ENCODE measurements at regions not wholly inside any gene's neighbourhood (a gene's known extent, or its start where the extent isn't known, plus 50 kb on each side); places are given as distances from the start of the nearest gene placed in this dataset.

GRCh38 chr11:26149585-26149984 is 182.3 kb upstream of the ANO3 start:
- H3K27ac Mint-ChIP-seq, result no peak overlapping the region
- DNase-seq (ENCODE audit: low spot score), result no peak
- H3K4me1 Mint-ChIP-seq (ENCODE audit: low read depth), result no peaks in the 10 kb centered on the region
- no peak overlapping the region for H3K4me3 Mint-ChIP-seq
- H3K36me3 Mint-ChIP-seq (ENCODE audit: low read depth), result no peaks in the 10 kb centered on the region
- no peaks in the 10 kb centered on the region for H3K27me3 Mint-ChIP-seq (ENCODE audit: low read depth)
- H3K9me3 Mint-ChIP-seq, result peaks cover 10% of the 10 kb centered on the region

- H3K36me3 Mint-ChIP-seq (ENCODE audit: low read depth), result no peaks in the 10 kb centered on the region
- no peak for DNase-seq (ENCODE audit: low spot score)
- no peaks in the 10 kb centered on the region for H3K27me3 Mint-ChIP-seq (ENCODE audit: low read depth)
- H3K4me1 Mint-ChIP-seq (ENCODE audit: low read depth), result no peaks in the 10 kb centered on the region
- no peak overlapping the region for H3K4me3 Mint-ChIP-seq
- peaks cover 14% of the 10 kb centered on the region for H3K9me3 Mint-ChIP-seq
- H3K27ac Mint-ChIP-seq, result no peak overlapping the region
Measured at GRCh38 chr11:26150031-26150430, 181.9 kb upstream of the ANO3 start.

- no peak for DNase-seq (ENCODE audit: low spot score)
- Mint-ChIP-seq H3K27me3 (ENCODE audit: low read depth) (no peaks in the 10 kb centered on the region), H3K27ac (no peak overlapping the region), H3K9me3 (peaks cover 26% of the 10 kb centered on the region), H3K4me1 (ENCODE audit: low read depth) (no peaks in the 10 kb centered on the region), H3K36me3 (ENCODE audit: low read depth) (no peaks in the 10 kb centered on the region), H3K4me3 (no peak overlapping the region)
Measured at GRCh38 chr11:26158251-26158650, 173.7 kb upstream of the ANO3 start.

- Mint-ChIP-seq H3K36me3 (ENCODE audit: low read depth) (no peaks in the 10 kb centered on the region), H3K4me3 (no peak overlapping the region), H3K27me3 (ENCODE audit: low read depth) (no peaks in the 10 kb centered on the region), H3K4me1 (ENCODE audit: low read depth) (no peaks in the 10 kb centered on the region), H3K27ac (no peak overlapping the region), H3K9me3 (peaks cover 22% of the 10 kb centered on the region)
- no peak for DNase-seq (ENCODE audit: low spot score)
Measured at GRCh38 chr11:26162291-26162690, 169.6 kb upstream of the ANO3 start.

GRCh38 chr11:26186389-26186788 is 145.5 kb upstream of the ANO3 start:
- Mint-ChIP-seq H3K4me3 (no peak overlapping the region), H3K36me3 (ENCODE audit: low read depth) (no peaks in the 10 kb centered on the region)

GRCh38 chr11:26187639-26188038 is 144.3 kb upstream of the ANO3 start:
- Mint-ChIP-seq H3K36me3 (ENCODE audit: low read depth) (no peaks in the 10 kb centered on the region), H3K4me3 (no peak overlapping the region), H3K4me1 (ENCODE audit: low read depth) (no peaks in the 10 kb centered on the region), H3K9me3 (peaks cover 22% of the 10 kb centered on the region), H3K27me3 (ENCODE audit: low read depth) (no peaks in the 10 kb centered on the region), H3K27ac (no peak overlapping the region)
- no peak for DNase-seq (ENCODE audit: low spot score)

More at GRCh38 chr11:26186389-26186788, 145.5 kb upstream of the ANO3 start:
- H3K27me3 Mint-ChIP-seq (ENCODE audit: low read depth), result no peaks in the 10 kb centered on the region
- H3K4me1 Mint-ChIP-seq (ENCODE audit: low read depth), result no peaks in the 10 kb centered on the region
- no peak overlapping the region for H3K27ac Mint-ChIP-seq
- DNase-seq (ENCODE audit: low spot score), result no peak
- peaks cover 18% of the 10 kb centered on the region for H3K9me3 Mint-ChIP-seq

GRCh38 chr11:26188554-26188953 is 143.4 kb upstream of the ANO3 start:
- Mint-ChIP-seq H3K27me3 (ENCODE audit: low read depth) (no peaks in the 10 kb centered on the region), H3K36me3 (ENCODE audit: low read depth) (no peaks in the 10 kb centered on the region), H3K4me1 (ENCODE audit: low read depth) (no peaks in the 10 kb centered on the region), H3K27ac (no peak overlapping the region), H3K9me3 (peaks cover 22% of the 10 kb centered on the region), H3K4me3 (no peak overlapping the region)
- DNase-seq (ENCODE audit: low spot score), result no peak

GRCh38 chr11:26191193-26191592 is 140.7 kb upstream of the ANO3 start:
- H3K27ac Mint-ChIP-seq, result no peak overlapping the region
- H3K36me3 Mint-ChIP-seq (ENCODE audit: low read depth), result no peaks in the 10 kb centered on the region
- H3K4me1 Mint-ChIP-seq (ENCODE audit: low read depth), result no peaks in the 10 kb centered on the region
- no peak overlapping the region for H3K4me3 Mint-ChIP-seq
- H3K9me3 Mint-ChIP-seq, result peaks cover 20% of the 10 kb centered on the region
- DNase-seq (ENCODE audit: low spot score), result no peak
- H3K27me3 Mint-ChIP-seq (ENCODE audit: low read depth), result no peaks in the 10 kb centered on the region

GRCh38 chr11:26193694-26194365 is 138.1 kb upstream of the ANO3 start:
- no peaks in the 10 kb centered on the region for H3K4me1 Mint-ChIP-seq (ENCODE audit: low read depth)
- H3K27ac Mint-ChIP-seq, result no peak overlapping the region
- H3K36me3 Mint-ChIP-seq (ENCODE audit: low read depth), result no peaks in the 10 kb centered on the region
- H3K4me3 Mint-ChIP-seq, result no peak overlapping the region
- no peak for DNase-seq (ENCODE audit: low spot score)
- H3K27me3 Mint-ChIP-seq (ENCODE audit: low read depth), result no peaks in the 10 kb centered on the region
- H3K9me3 Mint-ChIP-seq, result peaks cover 14% of the 10 kb centered on the region

- no peak overlapping the region for H3K4me3 Mint-ChIP-seq
- DNase-seq (ENCODE audit: low spot score), result no peak
- no peaks in the 10 kb centered on the region for H3K36me3 Mint-ChIP-seq (ENCODE audit: low read depth)
- H3K4me1 Mint-ChIP-seq (ENCODE audit: low read depth), result no peaks in the 10 kb centered on the region
- H3K27ac Mint-ChIP-seq, result no peak overlapping the region
- H3K27me3 Mint-ChIP-seq (ENCODE audit: low read depth), result no peaks in the 10 kb centered on the region
- peaks cover 14% of the 10 kb centered on the region for H3K9me3 Mint-ChIP-seq
Measured at GRCh38 chr11:26194881-26195280, 137.0 kb upstream of the ANO3 start.

- H3K9me3 Mint-ChIP-seq, result peaks cover 11% of the 10 kb centered on the region
- H3K4me3 Mint-ChIP-seq, result no peak overlapping the region
- no peak overlapping the region for H3K27ac Mint-ChIP-seq
- DNase-seq (ENCODE audit: low spot score), result no peak
- H3K4me1 Mint-ChIP-seq (ENCODE audit: low read depth), result no peaks in the 10 kb centered on the region
- H3K36me3 Mint-ChIP-seq (ENCODE audit: low read depth), result no peaks in the 10 kb centered on the region
- H3K27me3 Mint-ChIP-seq (ENCODE audit: low read depth), result no peaks in the 10 kb centered on the region
Measured at GRCh38 chr11:26198532-26199096, 133.3 kb upstream of the ANO3 start.

- Mint-ChIP-seq H3K4me1 (ENCODE audit: low read depth) (no peaks in the 10 kb centered on the region), H3K4me3 (no peak overlapping the region), H3K9me3 (peaks cover 11% of the 10 kb centered on the region), H3K27ac (no peak overlapping the region), H3K27me3 (ENCODE audit: low read depth) (no peaks in the 10 kb centered on the region), H3K36me3 (ENCODE audit: low read depth) (no peaks in the 10 kb centered on the region)
- DNase-seq (ENCODE audit: low spot score), result no peak
Measured at GRCh38 chr11:26199331-26200095, 132.4 kb upstream of the ANO3 start.

GRCh38 chr11:26201411-26201810 is 130.5 kb upstream of the ANO3 start:
- no peak overlapping the region for H3K27ac Mint-ChIP-seq
- no peak for DNase-seq (ENCODE audit: low spot score)
- no peaks in the 10 kb centered on the region for H3K27me3 Mint-ChIP-seq (ENCODE audit: low read depth)
- H3K9me3 Mint-ChIP-seq, result peaks cover 11% of the 10 kb centered on the region
- H3K4me1 Mint-ChIP-seq (ENCODE audit: low read depth), result no peaks in the 10 kb centered on the region
- no peaks in the 10 kb centered on the region for H3K36me3 Mint-ChIP-seq (ENCODE audit: low read depth)
- H3K4me3 Mint-ChIP-seq, result no peak overlapping the region

GRCh38 chr11:26202754-26203153 is 129.2 kb upstream of the ANO3 start:
- no peak overlapping the region for H3K27ac Mint-ChIP-seq
- no peaks in the 10 kb centered on the region for H3K4me1 Mint-ChIP-seq (ENCODE audit: low read depth)
- H3K9me3 Mint-ChIP-seq, result peaks cover 11% of the 10 kb centered on the region
- no peak overlapping the region for H3K4me3 Mint-ChIP-seq
- H3K36me3 Mint-ChIP-seq (ENCODE audit: low read depth), result no peaks in the 10 kb centered on the region
- no peak for DNase-seq (ENCODE audit: low spot score)
- no peaks in the 10 kb centered on the region for H3K27me3 Mint-ChIP-seq (ENCODE audit: low read depth)
